HCT116 (cell line): ENCODE measurements at regions not wholly inside any gene's neighbourhood (a gene's known extent, or its start where the extent isn't known, plus 50 kb on each side); places are given as distances from the start of the nearest gene placed in this dataset.

ENCODE experiments used
- EZH2 ChIP-seq: fragments of 200-600 bp; sonication (generic); IDR thresholded peaks from 2 replicates; pipeline ENCODE4 v1.6.1; 2017; ENCODE audit warnings: antibody characterized with exemption, mixed run types
- TF ChIP-seq, protein P1 (sequence below), 3 experiments: fragments of 200-600 bp in 1 of 3; sonication (generic) in 1 of 3; IDR thresholded peaks in 2 of 3; conservative IDR thresholded peaks in 1 of 3; 2 replicates each; pipeline ENCODE4 v1.5.1; 2012 to 2017; ENCODE audit warnings: low read depth in 2 of 3, low read length in 2 of 3, antibody characterized with exemption in 1 of 3, borderline replicate concordance in 1 of 3, control low read depth in 1 of 3, mild to moderate bottlenecking in 1 of 3, mixed read lengths in 1 of 3, mixed run types in 1 of 3, moderate library complexity in 1 of 3; ENCODE audit not compliant: insufficient read depth in 1 of 3
- TF ChIP-seq, protein P2 (sequence below): IDR thresholded peaks from 2 replicates; pipeline ENCODE4 v1.6.1; 2012; ENCODE audit warnings: low read depth
- TF ChIP-seq, protein P3 (sequence below): IDR thresholded peaks from 2 replicates; pipeline ENCODE4 v1.6.1; 2012

DNA sequence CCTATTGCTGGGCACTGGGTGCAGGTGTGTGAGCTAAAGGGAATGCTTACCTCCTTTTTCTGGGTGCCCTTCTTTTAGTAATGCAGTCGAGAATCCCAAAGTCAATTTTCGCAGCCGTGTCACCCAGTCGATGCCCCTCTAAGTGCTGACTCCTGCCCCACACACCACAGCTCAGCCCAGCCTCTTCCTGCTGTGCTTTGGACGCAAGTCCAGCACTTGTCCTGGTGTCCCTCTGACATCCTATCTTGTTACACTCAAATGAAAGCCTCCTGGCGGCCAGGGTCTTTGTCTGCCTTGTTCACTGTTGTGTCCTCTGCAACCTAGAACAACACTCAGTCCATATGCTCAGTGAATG, 58.5 kb upstream of the RUNX3 start:
- TF ChIP-seq, protein P1, sequence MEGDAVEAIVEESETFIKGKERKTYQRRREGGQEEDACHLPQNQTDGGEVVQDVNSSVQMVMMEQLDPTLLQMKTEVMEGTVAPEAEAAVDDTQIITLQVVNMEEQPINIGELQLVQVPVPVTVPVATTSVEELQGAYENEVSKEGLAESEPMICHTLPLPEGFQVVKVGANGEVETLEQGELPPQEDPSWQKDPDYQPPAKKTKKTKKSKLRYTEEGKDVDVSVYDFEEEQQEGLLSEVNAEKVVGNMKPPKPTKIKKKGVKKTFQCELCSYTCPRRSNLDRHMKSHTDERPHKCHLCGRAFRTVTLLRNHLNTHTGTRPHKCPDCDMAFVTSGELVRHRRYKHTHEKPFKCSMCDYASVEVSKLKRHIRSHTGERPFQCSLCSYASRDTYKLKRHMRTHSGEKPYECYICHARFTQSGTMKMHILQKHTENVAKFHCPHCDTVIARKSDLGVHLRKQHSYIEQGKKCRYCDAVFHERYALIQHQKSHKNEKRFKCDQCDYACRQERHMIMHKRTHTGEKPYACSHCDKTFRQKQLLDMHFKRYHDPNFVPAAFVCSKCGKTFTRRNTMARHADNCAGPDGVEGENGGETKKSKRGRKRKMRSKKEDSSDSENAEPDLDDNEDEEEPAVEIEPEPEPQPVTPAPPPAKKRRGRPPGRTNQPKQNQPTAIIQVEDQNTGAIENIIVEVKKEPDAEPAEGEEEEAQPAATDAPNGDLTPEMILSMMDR (IDR thresholded peaks at IDR 0.05 in 2 of 3, conservative IDR thresholded peaks at IDR 0.05 in 1 of 3; ENCODE audit: borderline replicate concordance in 1 of 3, insufficient read depth in 1 of 3, low read depth in 2 of 3, low read length in 2 of 3), result no peak
- TF ChIP-seq, protein P2, sequence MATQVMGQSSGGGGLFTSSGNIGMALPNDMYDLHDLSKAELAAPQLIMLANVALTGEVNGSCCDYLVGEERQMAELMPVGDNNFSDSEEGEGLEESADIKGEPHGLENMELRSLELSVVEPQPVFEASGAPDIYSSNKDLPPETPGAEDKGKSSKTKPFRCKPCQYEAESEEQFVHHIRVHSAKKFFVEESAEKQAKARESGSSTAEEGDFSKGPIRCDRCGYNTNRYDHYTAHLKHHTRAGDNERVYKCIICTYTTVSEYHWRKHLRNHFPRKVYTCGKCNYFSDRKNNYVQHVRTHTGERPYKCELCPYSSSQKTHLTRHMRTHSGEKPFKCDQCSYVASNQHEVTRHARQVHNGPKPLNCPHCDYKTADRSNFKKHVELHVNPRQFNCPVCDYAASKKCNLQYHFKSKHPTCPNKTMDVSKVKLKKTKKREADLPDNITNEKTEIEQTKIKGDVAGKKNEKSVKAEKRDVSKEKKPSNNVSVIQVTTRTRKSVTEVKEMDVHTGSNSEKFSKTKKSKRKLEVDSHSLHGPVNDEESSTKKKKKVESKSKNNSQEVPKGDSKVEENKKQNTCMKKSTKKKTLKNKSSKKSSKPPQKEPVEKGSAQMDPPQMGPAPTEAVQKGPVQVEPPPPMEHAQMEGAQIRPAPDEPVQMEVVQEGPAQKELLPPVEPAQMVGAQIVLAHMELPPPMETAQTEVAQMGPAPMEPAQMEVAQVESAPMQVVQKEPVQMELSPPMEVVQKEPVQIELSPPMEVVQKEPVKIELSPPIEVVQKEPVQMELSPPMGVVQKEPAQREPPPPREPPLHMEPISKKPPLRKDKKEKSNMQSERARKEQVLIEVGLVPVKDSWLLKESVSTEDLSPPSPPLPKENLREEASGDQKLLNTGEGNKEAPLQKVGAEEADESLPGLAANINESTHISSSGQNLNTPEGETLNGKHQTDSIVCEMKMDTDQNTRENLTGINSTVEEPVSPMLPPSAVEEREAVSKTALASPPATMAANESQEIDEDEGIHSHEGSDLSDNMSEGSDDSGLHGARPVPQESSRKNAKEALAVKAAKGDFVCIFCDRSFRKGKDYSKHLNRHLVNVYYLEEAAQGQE, result no peak
- no peak for TF ChIP-seq EZH2
- TF ChIP-seq, protein P3, sequence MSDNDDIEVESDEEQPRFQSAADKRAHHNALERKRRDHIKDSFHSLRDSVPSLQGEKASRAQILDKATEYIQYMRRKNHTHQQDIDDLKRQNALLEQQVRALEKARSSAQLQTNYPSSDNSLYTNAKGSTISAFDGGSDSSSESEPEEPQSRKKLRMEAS, result no peak
